PC-3 (cell line): ENCODE measurements at regions not wholly inside any gene's neighbourhood (a gene's known extent, or its start where the extent isn't known, plus 50 kb on each side); places are given as distances from the start of the nearest gene placed in this dataset.

Source experiments
- ATAC-seq: fragments of 200-7000 bp; cut with Tn5 transposase; 2 replicates; pipeline ENCODE4 v1.9.1; 2020; ENCODE audit warnings: mild to moderate bottlenecking, moderate library complexity
- BruUV-seq: library from RNA; stranded (reverse); fragments of 400-500 nt; replicated peaks from 2 replicates; lab custom pipeline; 2021; lab: Mats Ljungman, UMichigan
- CTCF ChIA-PET: fragments of 300-600 bp; sonication (Branson Sonifier 250); formaldehyde crosslinking; loops from one replicate; lab custom pipeline; 2022; ENCODE audit warnings: antibody characterized with exemption; lab: Charles Lee
- POLR2A ChIA-PET: fragments of 300-600 bp; sonication (Branson Sonifier 250); formaldehyde crosslinking; loops from one replicate; lab custom pipeline; 2022; ENCODE audit warnings: antibody characterized with exemption; ENCODE audit not compliant: unreplicated experiment; lab: Charles Lee
- DNase-seq: peaks from one replicate; pipeline ENCODE4 v3.0.0-alpha.2; 2015
- H2AFZ ChIP-seq: fragments of 300-600 bp; sonication (generic); 2 replicates; pipeline ENCODE4 v1.6.0; 2016; ENCODE audit warnings: antibody characterized with exemption, low read length
- H3F3A ChIP-seq: fragments of 300-600 bp; sonication (generic); one replicate; pipeline ENCODE4 v1.6.0; 2017; ENCODE audit warnings: antibody characterized with exemption, low read length, control low read depth, mild to moderate bottlenecking; ENCODE audit not compliant: unreplicated experiment
- H3K27ac ChIP-seq: fragments of 300-600 bp; sonication (generic); 2 replicates; pipeline ENCODE4 v1.5.1; 2016; ENCODE audit warnings: mild to moderate bottlenecking, low read length
- H3K27me3 ChIP-seq: fragments of 300-600 bp; sonication (generic); 2 replicates; pipeline ENCODE4 v1.6.1; 2016; ENCODE audit warnings: low read length, mixed read lengths
- H3K36me3 ChIP-seq: fragments of 300-600 bp; sonication (generic); 2 replicates; pipeline ENCODE4 v1.6.1; 2016; ENCODE audit warnings: low read depth, mixed run types, low read length, mixed read lengths
- H3K4me1 ChIP-seq: fragments of 300-600 bp; sonication (generic); 2 replicates; pipeline ENCODE4 v1.5.1; 2016; ENCODE audit warnings: low read length; ENCODE audit not compliant: insufficient read depth
- H3K4me2 ChIP-seq: fragments of 300-600 bp; sonication (generic); 2 replicates; pipeline ENCODE4 v1.6.0; 2016; ENCODE audit warnings: low read length
- H3K4me3 ChIP-seq: fragments of 300-600 bp; sonication (generic); 2 replicates; pipeline ENCODE4 v1.5.1; 2016; ENCODE audit warnings: mild to moderate bottlenecking, low read length, mixed read lengths
- H3K79me2 ChIP-seq: fragments of 300-600 bp; sonication (generic); 2 replicates; pipeline ENCODE4 v1.6.1; 2017; ENCODE audit warnings: low read length, mixed read lengths
- H3K9ac ChIP-seq: fragments of 300-600 bp; sonication (generic); 2 replicates; pipeline ENCODE4 v1.6.0; 2016; ENCODE audit warnings: mild to moderate bottlenecking, low read length
- H3K9me2 ChIP-seq: fragments of 300-600 bp; sonication (generic); replicated peaks from 2 replicates; pipeline ENCODE4 v1.6.1; 2016; ENCODE audit warnings: mixed run types, low read length, mixed read lengths
- H3K9me3 ChIP-seq: fragments of 300-600 bp; sonication (generic); 2 replicates; pipeline ENCODE4 v1.6.1; 2016; ENCODE audit warnings: low read length, mixed read lengths
- H4K20me1 ChIP-seq: fragments of 300-600 bp; sonication (generic); 2 replicates; pipeline ENCODE4 v1.6.1; 2016; ENCODE audit warnings: low read length, mixed read lengths
- EZH2 ChIP-seq: fragments of 300-600 bp; sonication (generic); IDR thresholded peaks from one replicate; pipeline ENCODE4 v1.6.1; 2017; ENCODE audit warnings: antibody characterized with exemption, mild to moderate bottlenecking, low read length; ENCODE audit not compliant: unreplicated experiment
- EZH2phosphoT487 ChIP-seq: fragments of 300-600 bp; sonication (generic); IDR thresholded peaks from 2 replicates; pipeline ENCODE4 v1.6.1; 2018; ENCODE audit warnings: mild to moderate bottlenecking, antibody characterized with exemption, low read length, borderline replicate concordance
- intact Hi-C: fragments of 100-400 bp; cut with micrococcal nuclease; formaldehyde crosslinking; loops from 2 replicates; pipeline ENCODE4 v1.9.0; 2023
- TF ChIP-seq, protein P1 (sequence below): fragments of 300-600 bp; sonication (generic); conservative IDR thresholded peaks from 2 replicates; pipeline ENCODE4 v1.5.1; 2017; ENCODE audit warnings: antibody characterized with exemption, low read depth, mild to moderate bottlenecking, low read length

DNA sequence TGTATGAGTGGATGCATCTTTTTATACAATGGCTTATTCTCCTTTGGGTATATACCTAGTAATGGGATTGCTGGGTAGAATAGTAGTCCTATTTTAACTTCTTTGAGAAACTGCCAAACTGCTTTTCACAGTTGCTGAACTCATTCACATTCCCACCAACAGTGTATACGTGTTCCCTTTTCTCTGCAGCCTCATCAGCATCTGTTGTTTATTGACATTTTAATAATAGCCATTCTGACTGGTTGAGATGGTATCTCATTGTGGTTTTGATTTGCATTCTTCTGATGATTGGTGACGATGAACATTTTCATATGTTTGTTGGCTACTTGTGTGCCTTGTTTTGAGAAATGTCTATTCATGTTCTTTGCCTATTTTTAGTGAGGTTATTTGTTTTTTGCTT is 687.0 kb upstream of the EPHA5 start:
- ChIA-PET CTCF (no interaction called here), POLR2A (no interaction called here)
- BruUV-seq: no TSS peak
- intact Hi-C loops: loop anchor here (10.0 kb wide), 1 partner anchor 217 kb away; no protein-coding TSS in a partner anchor
- Histone ChIP-seq H3F3A (no peaks in the 10 kb centered on the region), H2AFZ (no peak overlapping the region), H3K4me2 (no peak overlapping the region), H3K4me3 (no peak overlapping the region), H3K9me3 (no peaks in the 10 kb centered on the region), H3K36me3 (no peaks in the 10 kb centered on the region), H3K79me2 (no peaks in the 10 kb centered on the region), H3K27ac (no peak overlapping the region), H3K27me3 (no peaks in the 10 kb centered on the region), H4K20me1 (no peaks in the 10 kb centered on the region), H3K9ac (no peak overlapping the region), H3K4me1 (peaks cover 28% of the 10 kb centered on the region), H3K9me2 (no peaks in the 10 kb centered on the region)
- TF ChIP-seq EZH2 (no peak), EZH2phosphoT487 (no peak)
- TF ChIP-seq, protein P1, sequence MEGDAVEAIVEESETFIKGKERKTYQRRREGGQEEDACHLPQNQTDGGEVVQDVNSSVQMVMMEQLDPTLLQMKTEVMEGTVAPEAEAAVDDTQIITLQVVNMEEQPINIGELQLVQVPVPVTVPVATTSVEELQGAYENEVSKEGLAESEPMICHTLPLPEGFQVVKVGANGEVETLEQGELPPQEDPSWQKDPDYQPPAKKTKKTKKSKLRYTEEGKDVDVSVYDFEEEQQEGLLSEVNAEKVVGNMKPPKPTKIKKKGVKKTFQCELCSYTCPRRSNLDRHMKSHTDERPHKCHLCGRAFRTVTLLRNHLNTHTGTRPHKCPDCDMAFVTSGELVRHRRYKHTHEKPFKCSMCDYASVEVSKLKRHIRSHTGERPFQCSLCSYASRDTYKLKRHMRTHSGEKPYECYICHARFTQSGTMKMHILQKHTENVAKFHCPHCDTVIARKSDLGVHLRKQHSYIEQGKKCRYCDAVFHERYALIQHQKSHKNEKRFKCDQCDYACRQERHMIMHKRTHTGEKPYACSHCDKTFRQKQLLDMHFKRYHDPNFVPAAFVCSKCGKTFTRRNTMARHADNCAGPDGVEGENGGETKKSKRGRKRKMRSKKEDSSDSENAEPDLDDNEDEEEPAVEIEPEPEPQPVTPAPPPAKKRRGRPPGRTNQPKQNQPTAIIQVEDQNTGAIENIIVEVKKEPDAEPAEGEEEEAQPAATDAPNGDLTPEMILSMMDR: no peak
- DNase-seq (peak; percentile 53), ATAC-seq (no peak)

DNA sequence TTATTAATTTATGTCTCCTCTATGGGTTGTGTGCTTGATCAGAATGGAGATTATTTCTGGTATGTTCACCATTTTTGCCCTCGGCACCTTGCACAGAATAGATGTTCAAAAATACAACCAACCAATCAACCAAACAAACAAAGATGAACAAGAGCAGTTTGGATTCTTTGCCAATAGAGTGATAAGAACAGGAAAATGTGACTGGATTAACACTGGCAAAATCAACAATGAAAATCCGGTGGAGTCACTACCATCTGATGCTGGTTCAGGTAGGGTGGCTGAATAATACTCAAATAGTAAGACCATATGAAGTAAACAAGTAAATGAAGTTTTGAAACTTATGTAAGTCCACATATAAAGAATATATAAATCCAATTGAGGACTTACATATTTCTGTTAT is 685.0 kb upstream of the EPHA5 start:
- no peaks in the 10 kb centered on the region for H3K27me3 ChIP-seq
- H3K4me1 ChIP-seq: peaks cover 38% of the 10 kb centered on the region
- no peak overlapping the region for H3K9ac ChIP-seq
- DNase-seq (peak; percentile 71), ATAC-seq (peak; percentile 60)
- ChIA-PET POLR2A (no interaction called here), CTCF (interaction anchor here (0.6 kb wide), 1 partner anchor 200 kb away, joined by 3 read pairs; no protein-coding TSS in a partner anchor)
- H3K79me2 ChIP-seq: no peaks in the 10 kb centered on the region
- H3K27ac ChIP-seq: peak overlapping the region; percentile 16
- H3K9me3 ChIP-seq: no peaks in the 10 kb centered on the region
- H3K9me2 ChIP-seq: no peaks in the 10 kb centered on the region
- no peaks in the 10 kb centered on the region for H3F3A ChIP-seq
- intact Hi-C loops: loop anchor here (10.0 kb wide), 1 partner anchor 219 kb away; no protein-coding TSS in a partner anchor
- H3K36me3 ChIP-seq: no peaks in the 10 kb centered on the region
- H3K4me3 ChIP-seq: no peak overlapping the region
- TF ChIP-seq EZH2phosphoT487 (no peak), EZH2 (no peak)
- TF ChIP-seq, protein P1: no peak
- peak overlapping the region; percentile 16 for H3K4me2 ChIP-seq
- no peak overlapping the region for H2AFZ ChIP-seq
- BruUV-seq: no TSS peak
- no peaks in the 10 kb centered on the region for H4K20me1 ChIP-seq

DNA sequence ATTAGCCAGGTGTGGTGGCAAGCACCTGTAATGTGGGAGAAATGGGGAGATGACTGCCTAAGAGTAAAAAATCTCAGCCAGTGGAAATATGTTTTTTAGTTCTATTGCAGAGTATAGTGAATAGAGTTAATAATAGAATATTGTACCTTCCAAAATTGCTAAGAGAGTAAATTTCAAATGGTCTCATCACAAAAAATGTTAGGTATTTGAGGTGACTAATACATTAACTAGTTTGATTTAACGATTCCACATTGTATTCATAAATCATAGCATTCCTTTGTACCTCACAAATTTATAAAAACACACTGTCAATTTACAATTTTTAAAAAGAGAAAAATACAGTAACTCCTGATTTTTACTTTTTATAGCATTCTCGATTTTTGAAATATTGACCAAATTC is 681.5 kb upstream of the EPHA5 start:
- H3K27ac ChIP-seq: no peak overlapping the region
- no TSS peak for BruUV-seq
- no peak overlapping the region for H2AFZ ChIP-seq
- ChIA-PET CTCF (no interaction called here), POLR2A (no interaction called here)
- no peaks in the 10 kb centered on the region for H3K9me3 ChIP-seq
- DNase-seq: peak; percentile 64
- no peaks in the 10 kb centered on the region for H3F3A ChIP-seq
- H3K27me3 ChIP-seq: no peaks in the 10 kb centered on the region
- H3K9me2 ChIP-seq: no peaks in the 10 kb centered on the region
- peak overlapping the region; percentile 30 for H3K4me2 ChIP-seq
- TF ChIP-seq, protein P1: no peak
- TF ChIP-seq EZH2phosphoT487 (no peak), EZH2 (no peak)
- no peaks in the 10 kb centered on the region for H4K20me1 ChIP-seq
- no peak overlapping the region for H3K9ac ChIP-seq
- intact Hi-C loops: loop anchor here (10.0 kb wide), 1 partner anchor 223 kb away; no protein-coding TSS in a partner anchor
- H3K79me2 ChIP-seq: no peaks in the 10 kb centered on the region
- ATAC-seq: peak; percentile 53
- peaks cover 38% of the 10 kb centered on the region for H3K4me1 ChIP-seq
- H3K4me3 ChIP-seq: no peak overlapping the region
- no peaks in the 10 kb centered on the region for H3K36me3 ChIP-seq
